ENCODE measurements at regions not wholly inside any gene's neighbourhood (a gene's known extent, or its start where the extent isn't known, plus 50 kb on each side); places are given as distances from the start of the nearest gene placed in this dataset.
"Not testable (repeated sequence)": the region's sequence is repeated elsewhere in the genome, so short reads cannot be mapped to it uniquely, and the experiment has no call there.

- no peak for DNase-seq
Observed at GRCh38 chr16:52309446-52310416, 237.2 kb downstream of the TOX3 start.

GRCh38 chr16:52308051-52308450 is 238.9 kb downstream of the TOX3 start:
- no peak for DNase-seq

GRCh38 chr16:52301026-52301425 is 245.9 kb downstream of the TOX3 start:
- DNase-seq, result no peak

GRCh38 chr16:52298769-52299168 is 248.2 kb downstream of the TOX3 start:
- no peak for DNase-seq

GRCh38 chr16:52296706-52297315 is 250.1 kb downstream of the TOX3 start:
- DNase-seq, result not testable (repeated sequence)

- DNase-seq, result no peak
Observed at GRCh38 chr16:52296076-52296475, 250.9 kb downstream of the TOX3 start.

GRCh38 chr16:52294660-52295059 is 252.3 kb downstream of the TOX3 start:
- no peak for DNase-seq

- DNase-seq, result no peak
Observed at GRCh38 chr16:52293204-52293603, 253.7 kb downstream of the TOX3 start.

- DNase-seq, result no peak
Observed at GRCh38 chr16:52283584-52284375, 263.2 kb downstream of the TOX3 start.

- no peak for DNase-seq
Observed at GRCh38 chr16:52283018-52283417, 263.9 kb downstream of the TOX3 start.

GRCh38 chr16:52280086-52280485 is 266.9 kb downstream of the TOX3 start:
- no peak for DNase-seq

GRCh38 chr16:52271088-52271750 is 275.7 kb downstream of the TOX3 start:
- no peak for DNase-seq

GRCh38 chr16:52265446-52265861 is 281.5 kb downstream of the TOX3 start:
- peak; percentile 27 for DNase-seq

GRCh38 chr16:52257534-52257933 is 289.4 kb downstream of the TOX3 start:
- DNase-seq, result no peak

GRCh38 chr16:52256310-52257078 is 290.4 kb downstream of the TOX3 start:
- no peak for DNase-seq

- DNase-seq, result no peak
Observed at GRCh38 chr16:52254746-52255145, 292.2 kb downstream of the TOX3 start.

GRCh38 chr16:52252680-52253079 is 294.3 kb downstream of the TOX3 start:
- DNase-seq, result no peak

- DNase-seq, result no peak
Observed at GRCh38 chr16:52251495-52251894, 295.4 kb downstream of the TOX3 start.

- DNase-seq, result no peak
Observed at GRCh38 chr16:52247737-52248136, 299.2 kb downstream of the TOX3 start.

- DNase-seq, result no peak
Observed at GRCh38 chr16:52238710-52239109, 308.2 kb downstream of the TOX3 start.

GRCh38 chr16:52237823-52238222 is 309.1 kb downstream of the TOX3 start:
- no peak for DNase-seq

GRCh38 chr16:52235186-52235585 is 311.8 kb downstream of the TOX3 start:
- no peak for DNase-seq
